Stimulated activated CD4-positive, alpha-beta T cell treated with anti-CD3 and anti-CD28 coated beads, Interleukin-15, amount 100 ng/mL, for 48 hours (primary cell): ENCODE measurements at regions not wholly inside any gene's neighbourhood (a gene's known extent, or its start where the extent isn't known, plus 50 kb on each side); places are given as distances from the start of the nearest gene placed in this dataset.
"Not testable (repeated sequence)": the region's sequence is repeated elsewhere in the genome, so short reads cannot be mapped to it uniquely, and the experiment has no call there.

Source experiments
- DNase-seq, 2 donors: peaks; one replicate each; pipeline ENCODE4 v3.0.0-alpha.2; 2020; ENCODE audit warnings: low read depth in 2 of 2

DNA sequence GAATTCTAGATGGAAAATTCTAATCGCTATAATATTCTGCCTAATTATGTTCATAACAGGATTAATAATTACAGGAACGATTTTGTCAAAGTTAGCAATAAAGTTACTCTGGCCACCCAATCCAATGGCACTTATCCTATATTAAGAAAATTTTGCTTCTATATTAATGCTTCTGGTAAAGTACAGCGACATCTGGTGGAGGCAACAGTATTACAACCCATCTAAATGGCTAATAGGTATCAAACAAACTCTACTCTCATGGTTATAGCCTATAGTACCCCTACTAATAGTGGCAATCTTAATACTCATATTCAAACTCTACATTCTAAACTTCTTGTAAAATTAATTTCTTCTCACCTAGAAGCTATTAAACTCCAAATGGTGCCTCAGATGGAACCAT, 1084.7 kb upstream of the LRRTM1 start:
- DNase-seq: no peak

DNA sequence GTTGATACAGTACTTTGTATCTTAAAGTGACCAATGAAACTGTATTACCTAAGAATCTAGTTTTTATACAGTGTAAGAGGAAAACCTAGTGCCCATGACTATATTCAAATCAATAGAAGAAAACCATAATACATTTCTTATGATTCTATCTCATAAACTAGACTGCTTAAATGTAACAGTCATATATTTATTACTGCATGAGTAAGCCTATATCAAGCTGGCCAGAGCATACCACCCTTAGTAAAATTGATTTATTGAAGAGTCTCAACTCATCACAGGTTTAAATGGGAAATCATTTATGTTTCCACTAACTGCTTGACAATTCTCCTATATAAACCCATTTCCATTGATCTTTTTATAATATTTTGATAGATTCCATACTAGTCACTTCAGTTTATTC, 1059.2 kb upstream of the LRRTM1 start:
- no peak for DNase-seq

- DNase-seq: not testable (repeated sequence)
Observed at GRCh38 chr2:81362468-81362867, 1057.9 kb upstream of the LRRTM1 start.

GRCh38 chr2:81355436-81355835, 1050.9 kb upstream of the LRRTM1 start:
- DNase-seq: no peak

- no peak for DNase-seq
Observed at GRCh38 chr2:81334046-81334445, 1029.5 kb upstream of the LRRTM1 start.

DNA sequence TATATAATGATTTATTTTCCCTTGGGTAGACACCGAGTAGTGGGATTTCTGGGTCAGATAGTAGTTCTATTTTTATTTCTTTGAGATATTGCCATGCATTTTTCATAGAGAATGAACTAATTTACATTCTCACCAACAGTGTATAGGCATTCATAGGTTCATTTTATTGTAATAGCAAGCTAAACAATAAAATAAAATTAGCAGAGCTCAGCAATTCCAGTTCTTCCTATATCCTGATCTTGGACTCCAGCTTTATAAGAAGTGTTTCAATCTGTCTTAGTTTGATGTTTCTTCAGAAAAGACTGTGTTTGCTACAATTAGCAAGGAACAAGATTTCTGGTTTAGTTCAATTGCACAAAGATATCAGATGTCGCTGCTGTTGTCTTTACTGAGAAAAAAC, 1024.4 kb upstream of the LRRTM1 start:
- DNase-seq: no peak

GRCh38 chr2:81327911-81328310, 1023.4 kb upstream of the LRRTM1 start:
- no peak for DNase-seq

DNA sequence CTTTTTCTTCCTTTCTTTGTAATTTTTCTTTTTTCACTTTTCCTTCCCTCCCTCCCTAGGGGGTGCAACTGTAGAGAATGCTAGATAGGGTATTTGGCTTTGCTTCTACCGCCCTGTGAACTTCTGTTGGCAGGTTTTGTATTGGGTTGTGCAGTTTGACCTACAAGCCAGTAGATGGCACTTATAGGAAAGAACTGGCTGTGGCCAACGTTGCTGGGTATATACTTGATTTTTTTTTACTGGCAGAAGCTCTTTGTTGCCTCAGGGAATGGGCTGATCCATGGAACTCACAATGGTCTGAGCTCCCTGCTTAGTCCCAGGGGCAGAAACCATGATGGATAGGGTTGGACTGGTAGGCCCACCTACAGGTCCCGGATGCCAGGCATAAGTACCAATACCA, 1019.5 kb upstream of the LRRTM1 start:
- DNase-seq: no peak

GRCh38 chr2:81304154-81304830, 999.7 kb upstream of the LRRTM1 start:
- DNase-seq: no peak

- DNase-seq: no peak
Observed at GRCh38 chr2:81303321-81303720, 998.8 kb upstream of the LRRTM1 start.

DNA sequence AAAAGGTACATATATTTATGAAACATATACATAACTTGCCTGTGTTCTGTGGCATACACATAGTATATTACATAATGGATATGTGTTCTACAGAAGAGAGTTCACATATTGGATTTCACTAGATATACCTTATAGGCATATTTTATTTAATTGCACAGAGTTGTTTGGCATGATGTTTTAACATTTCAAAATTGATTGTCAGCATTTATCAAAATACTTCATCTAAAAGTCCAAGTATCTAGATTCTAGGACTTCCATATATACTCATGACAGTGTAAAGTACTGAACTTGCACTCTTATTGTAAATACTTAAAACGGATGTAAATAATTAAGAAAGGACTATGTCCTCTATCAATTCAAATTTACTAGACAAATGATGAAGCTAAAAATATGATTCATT, 995.3 kb upstream of the LRRTM1 start:
- DNase-seq: no peak

- DNase-seq: no peak
Observed at GRCh38 chr2:81290846-81291245, 986.3 kb upstream of the LRRTM1 start.

DNA sequence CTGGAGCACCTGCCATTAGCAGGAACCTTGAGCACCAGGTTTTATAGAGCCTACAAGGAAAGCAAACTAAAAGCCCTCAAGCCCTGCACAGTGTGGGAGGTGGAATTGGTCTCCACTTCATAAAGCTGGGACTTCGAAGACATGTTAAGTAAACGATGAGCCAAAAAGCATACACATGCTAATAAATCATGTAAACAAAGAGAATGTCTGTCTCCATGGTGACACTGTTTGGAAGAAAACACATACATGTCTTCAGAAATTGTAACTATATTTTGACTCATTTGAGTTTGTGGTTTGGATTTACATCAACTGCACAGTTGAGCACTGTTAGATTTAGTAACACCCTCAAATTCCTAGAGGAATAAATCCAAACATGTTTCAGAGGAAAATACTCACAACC, 978.5 kb upstream of the LRRTM1 start:
- no peak for DNase-seq

- DNase-seq: no peak
Observed at GRCh38 chr2:81282151-81282769, 977.7 kb upstream of the LRRTM1 start.

DNA sequence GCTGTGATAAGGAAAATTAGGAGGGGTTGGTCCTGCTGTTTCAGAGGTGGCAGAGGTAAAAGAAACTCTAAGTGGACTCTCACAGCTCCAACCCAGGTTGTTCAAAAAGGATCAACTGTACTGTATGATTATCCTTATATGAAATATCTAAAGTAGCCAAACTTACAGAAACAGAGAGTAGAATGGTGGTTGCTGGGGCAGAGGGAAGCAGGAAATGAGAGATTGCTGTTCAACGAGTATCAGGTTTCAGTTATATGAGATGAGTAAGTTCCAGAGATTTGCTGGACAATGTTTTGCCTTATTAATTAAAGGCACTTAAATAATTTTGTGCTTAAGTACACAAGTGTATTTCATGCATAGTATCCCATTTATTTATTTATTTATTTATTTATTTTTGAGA, 972.0 kb upstream of the LRRTM1 start:
- DNase-seq: no peak

DNA sequence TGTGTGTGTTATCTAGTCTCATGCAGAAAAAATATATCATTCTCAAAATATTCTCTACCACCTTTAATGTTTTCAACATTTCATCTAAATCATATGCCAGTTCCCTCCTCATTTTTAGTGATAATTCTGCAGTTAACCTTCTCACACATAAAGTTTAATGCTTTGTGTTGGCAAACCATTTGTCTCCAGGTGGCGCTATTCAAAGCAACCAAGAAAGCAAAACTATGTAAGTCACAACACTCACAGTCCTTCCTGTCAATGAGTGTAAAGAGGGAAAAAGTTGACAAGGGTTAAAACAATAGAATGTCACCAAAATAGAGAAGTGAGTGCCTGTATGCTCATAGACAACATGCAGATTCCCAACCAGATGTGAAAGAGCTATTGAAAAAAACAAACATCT, 961.6 kb upstream of the LRRTM1 start:
- no peak for DNase-seq

- DNase-seq: no peak
Observed at GRCh38 chr2:81263989-81264388, 959.4 kb upstream of the LRRTM1 start.

DNA sequence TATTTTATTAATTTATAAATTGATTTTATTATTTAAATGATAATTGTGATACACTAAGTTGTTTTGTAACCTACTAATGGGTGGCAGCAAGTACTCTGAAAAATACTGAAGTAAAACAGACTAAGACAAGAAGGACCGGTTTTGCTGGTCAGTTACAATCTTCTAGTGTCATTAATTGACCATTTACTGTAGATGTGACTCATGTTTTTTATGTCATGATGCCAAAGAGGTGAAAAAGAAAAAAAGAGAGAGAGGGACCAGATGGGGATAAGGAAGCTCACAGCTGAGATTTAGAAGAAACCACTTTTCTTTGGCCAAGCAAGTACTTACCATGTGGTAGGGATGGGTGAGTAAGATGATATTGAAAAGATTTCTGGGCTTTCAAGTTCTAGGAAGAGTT, 955.8 kb upstream of the LRRTM1 start:
- no peak for DNase-seq

DNA sequence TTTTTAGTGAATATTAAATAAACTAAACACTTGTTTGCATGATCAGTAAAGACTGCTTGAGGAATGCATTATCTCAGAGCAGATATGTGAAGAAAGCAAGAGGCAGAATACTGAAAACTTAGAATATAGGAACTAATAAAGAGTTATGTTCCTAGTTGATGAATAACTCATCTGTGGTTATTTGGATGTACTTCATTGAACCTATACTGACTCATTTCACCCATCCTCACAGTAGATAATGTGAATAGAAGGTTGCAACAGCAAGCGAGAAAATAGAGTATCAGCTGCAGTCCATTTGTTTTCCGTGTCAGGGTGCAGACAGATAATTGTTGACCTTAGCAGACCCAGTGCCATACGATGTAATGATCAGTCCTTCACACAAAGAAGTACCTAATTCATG, 945.7 kb upstream of the LRRTM1 start:
- no peak for DNase-seq

- no peak for DNase-seq
Observed at GRCh38 chr2:81249152-81249551, 944.6 kb upstream of the LRRTM1 start.

- DNase-seq: no peak
Observed at GRCh38 chr2:81247648-81248047, 943.1 kb upstream of the LRRTM1 start.

DNA sequence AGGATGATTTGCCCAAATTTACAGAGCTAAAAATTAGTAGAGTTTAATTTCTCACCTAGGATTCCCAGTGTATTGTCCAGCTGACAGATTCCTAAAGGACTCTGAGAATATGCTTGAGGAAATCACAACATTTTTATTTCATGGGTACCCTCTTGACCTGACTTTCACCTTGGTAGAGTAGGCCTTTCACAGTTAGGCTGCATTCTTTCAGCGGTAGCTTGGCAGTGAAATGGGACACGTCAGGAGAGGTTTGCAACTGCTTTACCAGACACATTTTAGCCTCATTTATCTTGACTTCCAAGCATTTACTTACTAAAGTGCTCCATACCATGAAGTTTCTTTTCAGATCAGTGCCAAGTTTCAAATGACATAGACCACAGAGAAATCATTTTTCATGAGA, 937.9 kb upstream of the LRRTM1 start:
- DNase-seq: no peak

DNA sequence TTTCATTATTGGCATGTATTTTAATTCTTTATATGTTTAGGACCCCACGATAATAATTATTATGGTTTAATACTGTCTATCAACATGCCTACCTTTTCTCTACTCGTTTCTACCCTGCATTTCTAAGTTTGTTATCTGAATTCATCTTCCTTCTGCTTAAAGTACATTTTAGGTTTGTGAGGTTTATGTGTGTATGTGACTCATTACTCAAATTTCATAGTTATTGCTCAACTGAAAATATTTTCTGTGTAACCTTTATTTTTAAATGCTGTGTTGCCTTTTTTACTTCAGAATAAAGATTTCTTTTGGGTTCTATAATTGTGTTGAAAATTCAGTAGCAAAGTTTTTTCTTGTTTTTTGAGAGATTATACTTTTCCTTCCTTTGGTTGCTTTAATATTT, 933.9 kb upstream of the LRRTM1 start:
- DNase-seq: no peak

- DNase-seq: no peak
Observed at GRCh38 chr2:81235601-81236000, 931.0 kb upstream of the LRRTM1 start.
